CD4-positive, alpha-beta T cell (primary cell): ENCODE measurements at regions not wholly inside any gene's neighbourhood (a gene's known extent, or its start where the extent isn't known, plus 50 kb on each side); places are given as distances from the start of the nearest gene placed in this dataset.

Experiments used
- ATAC-seq: fragments of 200-7000 bp; cut with Tn5 transposase; one replicate; pipeline ENCODE4 v1.10.0; 2022; ENCODE audit warnings: mild to moderate bottlenecking; ENCODE audit not compliant: poor library complexity
- CTCF ChIA-PET: fragments of 350-600 bp; sonication (Branson Sonifier 250); formaldehyde crosslinking; loops from one replicate; lab custom pipeline; 2021; ENCODE audit warnings: antibody characterized with exemption, inconsistent platforms; lab: Charles Lee
- POLR2A ChIA-PET: fragments of 350-600 bp; sonication (Branson Sonifier 250); formaldehyde crosslinking; loops from one replicate; lab custom pipeline; 2021; ENCODE audit warnings: antibody characterized with exemption, inconsistent platforms; lab: Charles Lee
- DNase-seq, 14 experiments: peaks; one replicate each; pipeline ENCODE4 v3.0.0-alpha.2; 2013 to 2020; ENCODE audit warnings: mixed read lengths in 2 of 14
- H3K27ac ChIP-seq, 2 donors: one replicate each; pipeline versions ENCODE4 v1.5.1 to v1.7.0; 2013; ENCODE audit warnings: low read length in 2 of 2, low read depth in 1 of 2, mild to moderate bottlenecking in 1 of 2
- H3K27me3 ChIP-seq, 2 experiments: 1 replicate in 1 of 2; 2 replicates in 1 of 2; pipeline versions ENCODE4 v1.6.1 to v1.7.0; 2013; ENCODE audit warnings: low read length in 2 of 2, control low read depth in 1 of 2, mild to moderate bottlenecking in 1 of 2, moderate library complexity in 1 of 2; ENCODE audit not compliant: insufficient read depth in 2 of 2, control insufficient read depth in 1 of 2
- H3K36me3 ChIP-seq: one replicate; pipeline ENCODE4 v1.6.1; 2013; ENCODE audit warnings: low read length, control low read depth; ENCODE audit not compliant: insufficient read depth
- H3K4me1 ChIP-seq: one replicate; pipeline ENCODE4 v1.6.1; 2013; ENCODE audit warnings: low read length, control low read depth; ENCODE audit not compliant: insufficient read depth
- H3K4me3 ChIP-seq: one replicate; pipeline ENCODE4 v1.5.1; 2013; ENCODE audit warnings: mild to moderate bottlenecking, low read length, moderate library complexity
- H3K9me3 ChIP-seq, 2 experiments: 1 replicate in 1 of 2; 2 replicates in 1 of 2; pipeline versions ENCODE4 v1.6.1 to v1.7.0; 2013; ENCODE audit warnings: low read length in 2 of 2, mild to moderate bottlenecking in 2 of 2, control low read depth in 1 of 2, moderate library complexity in 1 of 2; ENCODE audit not compliant: control insufficient read depth in 1 of 2, insufficient read depth in 1 of 2
- H3K27ac Mint-ChIP-seq: one replicate; pipeline ENCODE4 v1.8.0; 2020; ENCODE audit warnings: mixed read lengths
- H3K27me3 Mint-ChIP-seq: one replicate; pipeline ENCODE4 v1.8.0; 2021; ENCODE audit warnings: mixed read lengths
- H3K36me3 Mint-ChIP-seq: one replicate; pipeline ENCODE4 v1.8.0; 2021; ENCODE audit warnings: low read depth, mixed read lengths
- H3K4me1 Mint-ChIP-seq: one replicate; pipeline ENCODE4 v1.8.0; 2021; ENCODE audit warnings: low read depth, mixed read lengths
- H3K4me3 Mint-ChIP-seq: one replicate; pipeline ENCODE4 v1.8.0; 2020; ENCODE audit warnings: mild to moderate bottlenecking, mixed read lengths
- H3K9me3 Mint-ChIP-seq: one replicate; pipeline ENCODE4 v1.8.0; 2020; ENCODE audit warnings: mixed read lengths
- CTCF ChIP-seq: fragments of 200-600 bp; IDR thresholded peaks from one replicate; pipeline ENCODE4 v1.8.0; 2022; ENCODE audit warnings: antibody characterized with exemption, mild to moderate bottlenecking
- intact Hi-C, 2 experiments: fragments of 100-400 bp; cut with DNase I in 1 of 2; cut with micrococcal nuclease in 1 of 2; formaldehyde crosslinking; loops; one replicate each; pipeline versions ENCODE4 v1.15.1 to v1.9.0; 2023 to 2025; cut with DNase I, micrococcal nuclease

- H3K27me3 Mint-ChIP-seq, result peaks cover 4% of the 10 kb centered on the region
- CTCF ChIA-PET, result no interaction called here
Measured at GRCh38 chr18:37654034-37654433, 88.4 kb upstream of the CELF4 start.

GRCh38 chr18:37653618-37654017 lies 88.0 kb upstream of the CELF4 start:
- no peak for ATAC-seq
- Histone ChIP-seq H3K36me3 (no peaks in the 10 kb centered on the region), H3K4me1 (no peaks in the 10 kb centered on the region), H3K27ac (no peak overlapping the region), H3K4me3 (no peak overlapping the region), H3K9me3 (no peaks in the 10 kb centered on the region), H3K27me3 (no peaks in the 10 kb centered on the region)
- TF ChIP-seq CTCF, result no peak
- CTCF ChIA-PET, result no interaction called here
- Mint-ChIP-seq H3K27ac (no peak overlapping the region), H3K4me3 (no peak overlapping the region), H3K4me1 (no peaks in the 10 kb centered on the region), H3K27me3 (peaks cover 4% of the 10 kb centered on the region), H3K9me3 (peaks cover 7% of the 10 kb centered on the region), H3K36me3 (no peaks in the 10 kb centered on the region)
- DNase-seq, result no peak
- POLR2A ChIA-PET, result interaction anchor here (0.7 kb wide), 1 partner anchor 882 kb away, joined by 3 read pairs; no protein-coding TSS in a partner anchor
- intact Hi-C loops, result no loop called here

More at GRCh38 chr18:37654034-37654433, 88.4 kb upstream of the CELF4 start:
- ATAC-seq (no peak), DNase-seq (no peak)
- H3K4me1 Mint-ChIP-seq, result no peaks in the 10 kb centered on the region
- H3K36me3 Mint-ChIP-seq, result no peaks in the 10 kb centered on the region
- H3K9me3 Mint-ChIP-seq, result peaks cover 7% of the 10 kb centered on the region
- Histone ChIP-seq H3K4me3 (no peak overlapping the region), H3K27me3 (no peaks in the 10 kb centered on the region), H3K9me3 (no peaks in the 10 kb centered on the region), H3K36me3 (no peaks in the 10 kb centered on the region), H3K4me1 (no peaks in the 10 kb centered on the region), H3K27ac (no peak overlapping the region)
- POLR2A ChIA-PET, result interaction anchor here (0.7 kb wide), 1 partner anchor 882 kb away, joined by 3 read pairs; no protein-coding TSS in a partner anchor
- TF ChIP-seq CTCF, result no peak
- H3K27ac Mint-ChIP-seq, result no peak overlapping the region
- intact Hi-C loops, result no loop called here
- H3K4me3 Mint-ChIP-seq, result no peak overlapping the region

GRCh38 chr18:37649930-37650329 lies 84.3 kb upstream of the CELF4 start:
- no peak overlapping the region for H3K27ac ChIP-seq
- H3K9me3 Mint-ChIP-seq, result peaks cover 8% of the 10 kb centered on the region
- no peaks in the 10 kb centered on the region for H3K4me1 Mint-ChIP-seq
- H3K27me3 Mint-ChIP-seq, result no peaks in the 10 kb centered on the region
- H3K4me3 Mint-ChIP-seq, result no peak overlapping the region
- H3K36me3 Mint-ChIP-seq, result no peaks in the 10 kb centered on the region
- intact Hi-C loops, result no loop called here
- ChIA-PET CTCF (no interaction called here), POLR2A (no interaction called here)
- no peak for ATAC-seq
- no peaks in the 10 kb centered on the region for H3K27me3 ChIP-seq
- no peaks in the 10 kb centered on the region for H3K36me3 ChIP-seq
- no peaks in the 10 kb centered on the region for H3K4me1 ChIP-seq
- no peak overlapping the region for H3K27ac Mint-ChIP-seq
- H3K9me3 ChIP-seq, result no peaks in the 10 kb centered on the region
- no peak overlapping the region for H3K4me3 ChIP-seq
- no peak for DNase-seq
- no peak for TF ChIP-seq CTCF
